ENCODE measurements at regions not wholly inside any gene's neighbourhood (a gene's known extent, or its start where the extent isn't known, plus 50 kb on each side); places are given as distances from the start of the nearest gene placed in this dataset.
"Not testable (repeated sequence)": the region's sequence is repeated elsewhere in the genome, so short reads cannot be mapped to it uniquely, and the experiment has no call there.

- TF ChIP-seq CTCF, POLR2A (IDR thresholded peaks at IDR 0.05): not testable (repeated sequence)
These were observed 56.0 kb upstream of the RBM19 start for GRCh38 chr12:114022081-114022480.

Measured in heart left ventricle (tissue), 13 donors.